GM23338 (cell line): ENCODE measurements at regions not wholly inside any gene's neighbourhood (a gene's known extent, or its start where the extent isn't known, plus 50 kb on each side); places are given as distances from the start of the nearest gene placed in this dataset.

Source experiments
- ATAC-seq: fragments of 200-7000 bp; cut with Tn5 transposase; 3 replicates; pipeline ENCODE4 v1.9.1; 2020
- DNase-seq: peaks from one replicate; pipeline ENCODE4 v3.0.0-alpha.2; 2015; ENCODE audit warnings: low spot score
- H2AFZ ChIP-seq: fragments of 200-600 bp; sonication (generic); 2 replicates; pipeline ENCODE4 v1.8.0; 2016; ENCODE audit warnings: antibody characterized with exemption, mild to moderate bottlenecking, moderate library complexity
- H3F3A ChIP-seq: fragments of 200-600 bp; sonication (generic); replicated peaks from 2 replicates; pipeline ENCODE4 v1.8.0; 2017; ENCODE audit warnings: antibody characterized with exemption, mixed run types, low read depth
- H3K27ac ChIP-seq: fragments of 200-600 bp; sonication (generic); 2 replicates; pipeline ENCODE4 v1.6.1; 2016; ENCODE audit warnings: low read depth
- H3K27me3 ChIP-seq: fragments of 200-600 bp; sonication (generic); 2 replicates; pipeline ENCODE4 v1.8.0; 2016; ENCODE audit warnings: mild to moderate bottlenecking, mixed run types, moderate library complexity; ENCODE audit not compliant: insufficient read depth
- H3K36me3 ChIP-seq: fragments of 200-600 bp; sonication (generic); 2 replicates; pipeline ENCODE4 v1.8.0; 2016; ENCODE audit warnings: mild to moderate bottlenecking; ENCODE audit not compliant: insufficient read depth
- H3K4me1 ChIP-seq: fragments of 200-600 bp; sonication (generic); 2 replicates; pipeline ENCODE4 v1.8.0; 2016; ENCODE audit warnings: mild to moderate bottlenecking, moderate library complexity; ENCODE audit not compliant: insufficient read depth
- H3K4me2 ChIP-seq: fragments of 200-600 bp; sonication (generic); 2 replicates; pipeline ENCODE4 v1.7.1; 2017; ENCODE audit warnings: mixed run types
- H3K4me3 ChIP-seq: fragments of 200-600 bp; sonication (generic); 2 replicates; pipeline ENCODE4 v1.6.1; 2016; ENCODE audit warnings: mixed run types
- H3K79me2 ChIP-seq: fragments of 200-600 bp; sonication (generic); replicated peaks from 2 replicates; pipeline ENCODE4 v1.8.0; 2017; ENCODE audit warnings: mild to moderate bottlenecking; ENCODE audit not compliant: insufficient read depth
- H3K9me2 ChIP-seq: fragments of 200-600 bp; sonication (generic); 2 replicates; pipeline ENCODE4 v1.8.0; 2017; ENCODE audit not compliant: insufficient read depth
- H4K20me1 ChIP-seq: fragments of 200-600 bp; sonication (generic); replicated peaks from 2 replicates; pipeline ENCODE4 v1.8.0; 2017; ENCODE audit warnings: mild to moderate bottlenecking; ENCODE audit not compliant: insufficient read depth
- H3K27ac Mint-ChIP-seq: 2 replicates; pipeline ENCODE4 v1.8.0; 2020; ENCODE audit warnings: inconsistent platforms, mild to moderate bottlenecking, moderate library complexity, mixed read lengths
- H3K27me3 Mint-ChIP-seq: 3 replicates; pipeline ENCODE4 v1.8.0; 2022; ENCODE audit warnings: low read depth, mild to moderate bottlenecking, moderate library complexity, mixed read lengths, inconsistent platforms; ENCODE audit not compliant: insufficient read depth, poor library complexity
- H3K36me3 Mint-ChIP-seq: 3 replicates; pipeline ENCODE4 v1.8.0; 2021; ENCODE audit warnings: low read depth, mild to moderate bottlenecking, inconsistent platforms, moderate library complexity, mixed read lengths
- H3K4me1 Mint-ChIP-seq: 3 replicates; pipeline ENCODE4 v1.8.0; 2020; ENCODE audit warnings: mild to moderate bottlenecking, inconsistent platforms, mixed read lengths
- H3K4me3 Mint-ChIP-seq: 3 replicates; pipeline ENCODE4 v1.8.0; 2021; ENCODE audit warnings: moderate library complexity, mild to moderate bottlenecking, inconsistent platforms, mixed read lengths
- H3K9me3 Mint-ChIP-seq: 3 replicates; pipeline ENCODE4 v1.8.0; 2020; ENCODE audit warnings: moderate library complexity, mild to moderate bottlenecking, inconsistent platforms, mixed read lengths
- CREB1 ChIP-seq: fragments of 250-450 bp; sonication (Bioruptor Pico); IDR thresholded peaks from 2 replicates; pipeline ENCODE4 v1.5.0; 2020; ENCODE audit warnings: low read depth, mild to moderate bottlenecking, moderate library complexity
- CTCF ChIP-seq, 2 experiments: fragments of 200-600 bp in 1 of 2; sonication (generic) in 1 of 2; conservative IDR thresholded peaks; 2 replicates each; pipeline versions ENCODE4 v1.5.1 to v1.6.1; 2016 to 2017; ENCODE audit warnings: antibody characterized with exemption in 2 of 2, low read depth in 2 of 2, mild to moderate bottlenecking in 2 of 2, moderate library complexity in 1 of 2
- EZH2 ChIP-seq: fragments of 200-600 bp; sonication (generic); IDR thresholded peaks from one replicate; pipeline ENCODE4 v1.8.0; 2017; ENCODE audit warnings: antibody characterized with exemption, mild to moderate bottlenecking, low read depth; ENCODE audit not compliant: unreplicated experiment
- JUNB ChIP-seq: IDR thresholded peaks from one replicate; pipeline ENCODE4 v1.6.1; 2016; ENCODE audit warnings: antibody characterized with exemption; ENCODE audit not compliant: unreplicated experiment
- NANOG ChIP-seq: IDR thresholded peaks from 2 replicates; pipeline ENCODE4 v1.6.1; 2016; ENCODE audit warnings: antibody characterized with exemption, borderline replicate concordance
- REST ChIP-seq: IDR thresholded peaks from one replicate; pipeline ENCODE4 v1.6.1; 2018; ENCODE audit warnings: antibody characterized with exemption; ENCODE audit not compliant: unreplicated experiment
- ZNF114 ChIP-seq: fragments of 250-450 bp; sonication (Bioruptor Pico); IDR thresholded peaks from 2 replicates; pipeline ENCODE4 v1.5.0; 2020; ENCODE audit warnings: mild to moderate bottlenecking, moderate library complexity
- ZNF331 ChIP-seq: fragments of 250-450 bp; sonication (Bioruptor Pico); IDR thresholded peaks from 2 replicates; pipeline ENCODE4 v1.5.0; 2020; ENCODE audit warnings: low read depth, mild to moderate bottlenecking, moderate library complexity
- ZNF462 ChIP-seq: fragments of 250-450 bp; sonication (Bioruptor Pico); IDR thresholded peaks from 2 replicates; pipeline ENCODE4 v1.5.0; 2020; ENCODE audit warnings: mild to moderate bottlenecking, moderate library complexity

GRCh38 chrX:20369468-20369867 is 102.8 kb upstream of the RPS6KA3 start:
- Histone ChIP-seq H3K4me1 (no peaks in the 10 kb centered on the region), H3K4me2 (no peak overlapping the region), H3K9me2 (no peaks in the 10 kb centered on the region), H3K36me3 (no peaks in the 10 kb centered on the region), H2AFZ (no peak overlapping the region), H3K4me3 (no peak overlapping the region), H3K79me2 (no peaks in the 10 kb centered on the region), H3K27me3 (no peaks in the 10 kb centered on the region), H3F3A (no peaks in the 10 kb centered on the region), H3K27ac (no peak overlapping the region), H4K20me1 (no peaks in the 10 kb centered on the region)
- Mint-ChIP-seq H3K4me3 (no peak overlapping the region), H3K27me3 (no peaks in the 10 kb centered on the region), H3K27ac (no peak overlapping the region), H3K36me3 (no peaks in the 10 kb centered on the region), H3K4me1 (no peaks in the 10 kb centered on the region; the same call in 2 of the 3 replicates), H3K9me3 (no peaks in the 10 kb centered on the region; the same call in 2 of the 3 replicates)
- DNase-seq, result no peak
- no peak for ATAC-seq
- TF ChIP-seq JUNB, result no peak
- no peak for TF ChIP-seq ZNF462 (CRISPR knock-in tag)
- no peak for TF ChIP-seq EZH2
- TF ChIP-seq NANOG, result no peak
- TF ChIP-seq ZNF331 (CRISPR knock-in tag), result no peak
- no peak for TF ChIP-seq ZNF114 (CRISPR knock-in tag)
- TF ChIP-seq CTCF (conservative IDR thresholded peaks at IDR 0.05; ENCODE audit: low read depth in 2 of 2), result no peak
- TF ChIP-seq REST, result no peak
- TF ChIP-seq CREB1 (CRISPR knock-in tag), result no peak
